Stimulated activated CD4-positive, alpha-beta T cell treated with anti-CD3 and anti-CD28 coated beads, TNF-alpha, amount 100 ng/mL, for 1 hour (primary cell): ENCODE measurements at regions not wholly inside any gene's neighbourhood (a gene's known extent, or its start where the extent isn't known, plus 50 kb on each side); places are given as distances from the start of the nearest gene placed in this dataset.

Experiments used
- DNase-seq, 3 donors: peaks; one replicate each; pipeline ENCODE4 v3.0.0-alpha.2; 2020; ENCODE audit warnings: low read depth in 3 of 3, low spot score in 1 of 3

GRCh38 chr4:152099555-152099954, 338.7 kb upstream of the GATB start:
- DNase-seq: no peak

- DNase-seq: no peak
Measured at GRCh38 chr4:152099061-152099425, 338.2 kb upstream of the GATB start.

- no peak for DNase-seq
Measured at GRCh38 chr4:152098365-152099060, 337.7 kb upstream of the GATB start.

GRCh38 chr4:152097371-152097770, 336.6 kb upstream of the GATB start:
- no peak for DNase-seq

GRCh38 chr4:152095701-152096070, 334.9 kb upstream of the GATB start:
- no peak for DNase-seq

GRCh38 chr4:152094970-152095700, 334.3 kb upstream of the GATB start:
- DNase-seq: no peak

- no peak for DNase-seq
Measured at GRCh38 chr4:152091405-152091804, 330.6 kb upstream of the GATB start.

- DNase-seq: no peak
Measured at GRCh38 chr4:152090543-152090942, 329.7 kb upstream of the GATB start.

GRCh38 chr4:152089584-152089983, 328.8 kb upstream of the GATB start:
- no peak for DNase-seq

GRCh38 chr4:152087335-152087734, 326.5 kb upstream of the GATB start:
- no peak for DNase-seq

GRCh38 chr4:152085657-152086056, 324.9 kb upstream of the GATB start:
- DNase-seq: no peak

GRCh38 chr4:152083338-152083737, 322.5 kb upstream of the GATB start:
- DNase-seq: no peak

GRCh38 chr4:152081024-152081423, 320.2 kb upstream of the GATB start:
- no peak for DNase-seq

GRCh38 chr4:152079543-152080293, 318.9 kb upstream of the GATB start:
- no peak for DNase-seq

- no peak for DNase-seq
Measured at GRCh38 chr4:152079079-152079478, 318.3 kb upstream of the GATB start.

- DNase-seq: no peak
Measured at GRCh38 chr4:152077582-152077981, 316.8 kb upstream of the GATB start.

GRCh38 chr4:152075253-152075928, 314.6 kb upstream of the GATB start:
- no peak for DNase-seq

GRCh38 chr4:152074573-152074972, 313.8 kb upstream of the GATB start:
- no peak for DNase-seq

GRCh38 chr4:152074088-152074437, 313.3 kb upstream of the GATB start:
- no peak for DNase-seq

- no peak for DNase-seq
Measured at GRCh38 chr4:152073351-152074087, 312.7 kb upstream of the GATB start.

GRCh38 chr4:152072906-152073305, 312.1 kb upstream of the GATB start:
- no peak for DNase-seq
